IPS-NIHi7 (cell line): ENCODE measurements at regions not wholly inside any gene's neighbourhood (a gene's known extent, or its start where the extent isn't known, plus 50 kb on each side); places are given as distances from the start of the nearest gene placed in this dataset.
A peak's percentile ranks its signal among the peaks of the same experiment; 100 is the strongest.

ENCODE experiments used
- DNase-seq: peaks from one replicate; pipeline ENCODE4 v3.0.0; 2012; ENCODE audit warnings: mixed read lengths; ENCODE audit errors: extremely low spot score

DNA sequence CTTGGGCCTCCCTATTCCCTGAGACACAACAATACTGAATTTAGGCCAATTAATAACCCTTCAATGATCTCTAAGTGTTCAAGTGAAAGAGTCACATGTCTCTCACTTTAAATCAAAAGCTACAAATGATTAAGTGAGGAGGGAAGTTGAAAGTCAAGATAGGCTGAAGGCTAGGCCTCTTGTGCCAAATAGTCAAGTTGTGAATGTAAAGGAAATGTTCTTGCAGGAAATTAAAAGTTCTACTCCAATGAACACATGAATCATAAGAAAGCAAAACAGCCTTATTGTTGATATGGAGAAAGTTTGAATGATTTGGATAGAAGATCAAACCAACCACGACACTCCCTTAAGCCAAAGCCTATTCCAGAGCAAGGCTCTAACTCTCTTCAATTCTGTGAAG, 286.9 kb downstream of the MEIS1 start:
- no peak for DNase-seq

DNA sequence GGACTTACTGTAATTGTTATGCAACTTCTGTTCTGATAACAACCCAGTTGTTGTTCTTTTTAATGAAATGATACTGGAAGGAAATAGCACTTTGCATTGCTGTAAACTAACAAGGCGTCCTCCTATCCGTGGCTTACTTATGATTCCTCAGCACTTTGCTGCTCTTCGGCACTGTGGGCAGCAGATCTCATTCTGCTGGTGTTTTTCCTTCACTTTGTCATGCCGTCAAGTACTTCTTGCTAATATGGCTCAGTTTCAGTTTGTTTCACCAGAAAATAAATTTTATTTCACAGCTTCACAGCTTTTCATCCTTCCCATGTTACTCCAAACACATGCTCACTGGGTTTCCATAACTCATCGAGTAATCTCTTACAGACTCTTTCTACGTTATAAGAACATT, 289.3 kb downstream of the MEIS1 start:
- DNase-seq, result no peak

DNA sequence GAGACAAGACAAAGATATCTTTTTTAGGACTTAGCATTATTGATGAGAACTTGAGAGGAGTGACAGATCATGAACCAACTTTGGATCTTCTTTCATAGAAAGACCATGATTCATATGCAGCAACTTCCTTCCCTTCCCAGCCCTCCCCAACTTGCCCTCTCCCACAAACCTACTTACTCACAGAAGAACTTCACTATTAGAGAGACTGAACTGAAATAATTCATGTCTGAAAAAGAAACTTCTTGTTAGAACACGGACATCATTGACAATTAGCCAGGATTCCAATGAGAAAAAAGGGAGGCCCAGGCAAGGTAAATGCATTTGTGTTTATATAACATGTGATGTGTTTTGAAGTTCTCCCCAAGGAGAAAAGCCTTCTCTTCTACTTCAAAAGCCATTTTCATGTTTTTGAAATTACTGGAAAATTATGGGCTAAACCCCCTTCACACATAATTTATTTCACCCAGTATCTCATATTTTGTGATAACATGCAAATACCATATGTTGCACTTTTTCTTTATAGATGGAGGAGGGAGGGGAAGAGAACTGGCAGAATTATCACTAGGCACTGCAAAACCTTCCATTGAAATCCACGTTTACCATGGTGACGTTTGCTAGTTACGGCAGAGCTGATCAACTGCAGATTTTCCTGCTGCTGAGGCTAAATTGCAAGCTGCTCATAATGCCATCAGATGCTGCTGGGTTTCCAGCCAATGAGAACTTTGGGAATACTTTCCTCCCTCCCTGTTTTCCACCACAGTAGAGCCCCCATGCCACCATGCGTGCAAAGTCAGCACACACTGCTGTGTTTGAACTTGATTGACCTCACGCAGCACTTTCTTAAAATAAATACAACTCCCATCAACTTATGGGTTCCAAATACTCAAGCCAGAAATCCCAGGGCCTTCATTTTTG, 294.7 kb downstream of the MEIS1 start:
- no peak for DNase-seq

DNA sequence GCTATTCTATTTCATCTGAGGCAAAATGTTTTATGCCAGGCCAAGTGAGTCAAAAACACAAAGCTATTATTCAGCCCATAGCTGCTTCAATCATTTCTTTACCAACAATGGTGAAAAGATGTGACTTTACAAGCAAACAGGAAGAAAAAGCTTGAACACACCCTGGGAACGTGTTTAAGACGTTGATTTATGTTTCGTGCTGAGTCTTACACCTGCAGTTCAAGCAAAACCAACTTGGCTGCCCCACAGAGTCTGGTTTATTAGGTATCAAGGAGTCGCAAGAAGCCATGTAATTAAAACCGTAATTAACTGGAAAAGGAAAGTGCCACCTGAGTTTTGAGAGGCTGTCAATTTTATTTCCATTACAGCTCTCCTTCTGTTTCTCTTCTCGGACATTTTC, 295.5 kb downstream of the MEIS1 start:
- no peak for DNase-seq

DNA sequence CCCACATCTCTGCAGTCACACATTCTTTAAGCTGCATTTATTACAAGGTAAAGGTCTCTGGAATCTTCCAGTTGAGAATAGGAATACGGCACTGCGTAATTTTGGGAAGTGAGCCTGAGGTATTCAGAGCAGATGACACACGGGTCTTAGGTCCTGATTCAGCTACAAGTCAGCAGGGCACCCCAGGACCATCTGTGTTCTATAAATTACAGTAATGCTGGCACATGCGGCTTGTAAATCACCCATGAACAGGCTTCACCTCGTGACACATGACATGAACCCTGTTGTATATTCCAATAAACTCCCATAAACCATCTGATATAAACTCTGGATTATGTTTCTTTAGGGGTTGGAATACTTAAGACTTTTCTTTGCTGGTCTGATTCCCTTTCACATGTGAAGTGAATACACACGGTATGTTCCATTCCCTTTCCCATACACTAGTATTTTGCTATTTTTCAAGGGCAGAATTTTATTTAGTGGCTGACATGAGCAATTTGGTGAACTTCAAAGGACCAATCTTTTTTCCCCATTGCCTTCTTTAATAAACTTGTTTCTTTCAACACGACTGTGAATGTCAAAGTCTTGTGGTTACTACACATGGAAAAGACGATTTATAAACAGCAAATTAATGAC, 298.6 kb downstream of the MEIS1 start:
- DNase-seq, result no peak

DNA sequence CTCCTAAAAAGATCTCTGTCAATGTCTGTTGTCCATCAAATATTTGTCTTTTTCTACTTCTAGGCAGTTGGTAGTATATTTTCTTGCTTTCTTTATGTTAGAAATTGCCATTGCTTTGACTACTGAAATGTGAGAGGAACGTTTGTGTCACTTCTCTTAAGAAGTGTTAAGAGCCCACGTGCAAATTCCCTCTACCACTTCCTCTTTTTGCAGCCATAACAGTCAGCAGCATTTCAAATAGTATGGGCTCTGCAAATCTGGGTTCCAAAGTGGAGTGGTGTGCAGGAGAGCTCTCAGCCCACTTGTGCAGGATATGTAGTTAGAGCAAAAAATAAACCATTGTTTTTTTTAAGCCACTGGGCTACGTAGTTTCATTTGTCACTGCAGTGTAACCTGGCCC, 314.0 kb downstream of the MEIS1 start:
- DNase-seq, result no peak

DNA sequence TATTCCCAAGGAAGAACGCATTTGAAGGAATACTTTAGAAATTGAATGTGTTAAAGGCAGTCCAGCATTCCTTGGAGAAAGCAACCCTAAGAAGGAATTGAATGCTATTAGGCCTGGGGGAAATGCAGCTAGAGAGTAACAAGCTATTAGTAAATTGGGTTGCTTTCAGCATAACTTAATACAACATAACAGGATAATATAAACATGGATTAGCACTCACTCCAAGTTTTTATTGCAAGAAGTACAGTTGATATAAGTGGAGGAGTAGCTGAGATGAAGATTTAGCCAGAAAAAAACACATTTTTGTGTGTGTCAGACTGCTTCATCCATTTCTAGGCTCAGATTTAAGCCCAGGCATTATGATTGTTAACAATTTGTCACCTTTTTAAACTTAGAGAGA, 314.6 kb downstream of the MEIS1 start:
- no peak for DNase-seq

DNA sequence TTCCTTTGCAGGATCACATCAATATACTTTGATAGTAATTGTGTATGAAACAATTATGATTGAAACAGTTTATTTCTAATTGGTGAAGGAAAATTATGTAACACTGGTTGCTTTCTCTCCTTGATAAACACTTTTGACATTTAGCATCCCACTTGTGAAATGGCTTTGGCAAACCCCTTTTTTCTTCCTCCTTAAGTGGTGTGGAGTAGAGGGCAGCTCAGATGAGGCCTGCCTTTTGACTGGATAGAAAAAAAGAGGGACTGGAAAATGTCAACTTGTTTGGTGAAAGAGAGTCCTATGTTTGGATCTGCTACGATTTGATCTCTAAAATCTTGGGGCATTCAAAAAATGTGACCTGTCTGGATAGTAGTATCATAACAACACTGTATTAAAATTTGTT, 318.3 kb downstream of the MEIS1 start:
- no peak for DNase-seq

DNA sequence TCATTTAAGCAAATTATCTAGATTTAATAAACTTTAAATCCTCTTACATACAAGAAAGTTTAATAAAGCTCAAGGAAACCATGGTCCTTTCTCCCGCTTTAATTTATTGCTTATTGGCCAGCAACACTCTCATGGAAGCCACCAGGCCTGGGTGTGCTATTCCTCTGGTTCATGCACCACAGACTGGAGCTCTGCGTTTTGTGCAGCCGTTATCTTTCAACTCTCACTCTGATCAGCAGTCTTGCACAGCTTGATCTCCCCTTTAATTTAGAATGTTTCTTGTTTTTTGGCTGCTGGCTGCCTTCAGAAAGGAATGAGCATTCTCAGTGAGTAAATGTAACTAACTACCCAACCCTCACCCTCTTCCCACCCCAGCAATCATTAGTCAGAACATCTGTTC, 318.7 kb downstream of the MEIS1 start:
- DNase-seq, result no peak

DNA sequence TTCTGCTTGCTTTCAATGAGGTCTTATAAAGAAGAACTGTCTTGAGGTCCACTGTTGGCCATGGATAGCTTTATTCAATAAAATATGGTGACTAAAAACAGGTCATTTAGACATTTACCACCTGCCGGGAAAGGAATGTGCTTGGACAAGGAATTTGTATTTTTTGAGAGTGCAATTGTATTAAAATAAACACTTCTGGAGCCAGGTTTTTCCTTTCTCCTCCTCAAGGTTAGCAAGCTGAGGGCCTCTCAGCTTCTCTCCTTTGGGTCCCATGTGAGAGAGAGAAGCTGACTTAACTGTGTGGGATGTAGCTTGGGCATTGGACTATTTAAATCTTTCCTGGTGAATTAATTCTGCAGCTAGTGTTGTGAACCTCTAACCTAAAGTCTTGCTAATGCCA, 321.0 kb downstream of the MEIS1 start:
- DNase-seq, result no peak

DNA sequence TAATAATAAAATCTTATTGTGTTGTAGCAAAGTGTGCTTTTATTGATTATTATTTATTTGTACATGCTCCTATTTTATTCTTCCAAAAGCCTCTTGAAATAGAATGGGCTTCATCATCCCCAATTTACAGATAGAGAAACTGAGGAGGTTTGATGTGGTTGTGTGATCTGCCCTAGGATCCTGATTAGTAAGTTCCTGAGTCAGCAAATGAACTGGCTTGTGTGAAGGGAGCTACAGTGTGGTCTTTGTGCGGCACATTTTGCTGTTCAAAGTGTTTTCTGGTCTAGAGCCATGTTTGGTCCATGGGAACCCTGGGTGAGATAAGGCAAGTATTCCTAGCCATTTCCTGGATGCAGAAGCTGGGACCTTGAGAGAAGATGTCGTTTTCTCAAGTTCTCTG, 326.9 kb downstream of the MEIS1 start:
- DNase-seq, result no peak

DNA sequence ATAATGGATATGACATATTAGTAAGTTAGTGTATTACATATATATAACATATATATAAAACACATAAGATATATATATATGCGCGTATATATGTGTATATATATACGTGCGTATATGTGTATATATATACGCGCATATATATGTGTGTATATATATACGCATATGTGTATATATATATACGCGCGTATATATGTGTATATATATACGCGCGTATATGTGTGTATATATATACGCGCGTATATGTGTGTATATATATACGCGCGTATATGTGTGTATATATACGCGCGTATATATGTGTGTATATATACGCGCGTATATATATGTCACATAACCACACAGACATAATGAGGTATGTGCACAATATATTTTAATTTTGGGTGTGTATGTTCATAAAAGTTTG, 327.8 kb downstream of the MEIS1 start:
- no peak for DNase-seq

DNA sequence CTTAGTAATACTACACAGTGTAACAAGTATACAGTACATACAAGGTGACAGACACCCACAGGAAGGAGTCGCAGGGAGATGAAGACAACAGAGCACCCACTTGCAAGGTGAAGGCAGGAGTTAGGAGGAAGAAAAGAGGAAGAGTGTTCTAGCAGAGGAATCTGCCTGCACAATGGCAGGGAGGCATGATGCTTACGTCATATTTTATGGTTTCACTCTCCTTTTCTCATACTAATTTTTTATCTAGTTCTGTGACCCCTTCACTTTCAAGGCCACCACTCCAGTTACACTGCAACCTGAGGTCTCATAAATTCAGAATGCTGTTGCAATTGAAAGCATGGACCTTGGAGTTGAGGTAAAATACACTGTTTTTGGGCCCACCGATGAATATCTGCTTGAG, 331.7 kb downstream of the MEIS1 start:
- DNase-seq, result no peak

DNA sequence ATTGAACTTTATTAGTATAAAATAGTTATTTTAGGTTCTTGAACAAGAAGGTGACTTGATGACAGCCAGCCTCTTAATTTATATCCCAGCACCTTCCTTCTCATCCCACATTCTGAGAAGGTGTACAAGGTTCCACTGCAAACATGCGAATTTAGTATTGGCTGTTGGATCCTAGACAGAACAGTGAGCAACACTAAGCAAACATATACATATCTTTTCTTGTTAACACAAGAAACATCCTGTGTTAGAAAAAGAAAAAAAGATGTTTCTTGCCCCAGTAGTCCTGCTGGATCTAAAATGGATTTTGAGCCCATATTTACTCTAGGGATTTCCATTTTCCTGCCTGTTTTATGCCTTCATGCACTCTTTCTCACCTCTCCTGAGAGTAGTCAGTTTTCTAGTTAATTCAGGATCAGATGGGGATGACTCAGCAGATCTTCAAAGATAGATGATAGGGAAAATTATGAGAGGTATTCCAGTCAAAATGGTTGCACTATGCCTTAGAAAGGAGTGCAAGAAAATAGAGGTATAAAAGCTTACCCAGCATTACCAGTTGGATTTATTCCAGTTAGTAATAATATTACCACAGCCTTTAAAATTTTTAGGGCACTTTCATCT, 336.5 kb downstream of the MEIS1 start:
- no peak for DNase-seq

DNA sequence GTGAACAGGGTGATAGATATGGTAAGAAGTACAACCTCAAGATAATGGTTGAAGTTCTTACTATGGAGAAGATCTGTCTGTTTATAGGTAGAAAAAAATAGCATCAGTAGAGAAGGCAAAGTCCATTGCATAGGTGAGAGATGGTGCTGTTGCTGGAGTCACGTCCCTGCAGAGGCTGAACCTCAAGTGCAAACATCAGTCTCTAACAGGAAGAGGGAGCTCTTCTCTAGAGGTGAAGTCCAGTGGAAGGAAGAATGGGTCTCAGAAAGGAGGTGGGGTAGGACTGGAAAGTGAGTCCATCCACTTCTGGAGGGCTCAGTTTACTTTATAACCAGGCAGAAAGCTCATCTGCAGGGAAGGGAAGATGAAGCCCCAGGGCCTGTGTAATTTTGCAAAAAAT, 337.7 kb downstream of the MEIS1 start:
- DNase-seq, result peak; percentile 35

DNA sequence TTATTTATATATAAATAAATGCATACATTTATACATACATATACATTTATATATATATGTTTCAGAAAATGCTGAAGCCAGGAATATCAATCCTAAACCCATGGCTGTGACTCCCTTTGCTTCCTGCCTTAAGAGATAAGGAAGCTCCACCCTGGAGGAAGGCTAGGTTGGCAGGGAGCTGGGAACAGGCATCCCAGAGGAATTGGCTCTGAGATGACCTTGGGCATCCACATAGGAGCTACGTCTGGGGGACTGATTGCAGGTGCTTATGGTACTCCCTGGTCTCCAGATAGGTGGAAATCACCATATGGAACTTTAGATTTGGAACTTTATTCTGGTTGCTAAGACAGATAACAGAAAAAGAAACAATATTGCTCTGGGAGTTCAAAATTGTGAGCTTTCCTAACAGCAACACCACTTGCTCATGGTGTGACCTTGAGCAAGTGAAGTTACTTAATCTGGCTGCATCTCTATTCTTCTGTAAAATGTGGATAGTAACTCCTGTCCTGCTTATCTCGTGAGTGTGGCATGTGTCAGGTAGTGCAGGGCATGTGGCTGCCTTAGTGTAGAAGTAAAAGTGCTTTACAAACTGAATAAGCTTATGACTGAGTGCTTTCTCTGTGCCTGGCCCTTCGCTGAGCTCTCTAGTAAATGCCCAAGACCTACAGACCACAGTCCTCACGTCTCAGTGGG, 341.0 kb downstream of the MEIS1 start:
- DNase-seq, result no peak

DNA sequence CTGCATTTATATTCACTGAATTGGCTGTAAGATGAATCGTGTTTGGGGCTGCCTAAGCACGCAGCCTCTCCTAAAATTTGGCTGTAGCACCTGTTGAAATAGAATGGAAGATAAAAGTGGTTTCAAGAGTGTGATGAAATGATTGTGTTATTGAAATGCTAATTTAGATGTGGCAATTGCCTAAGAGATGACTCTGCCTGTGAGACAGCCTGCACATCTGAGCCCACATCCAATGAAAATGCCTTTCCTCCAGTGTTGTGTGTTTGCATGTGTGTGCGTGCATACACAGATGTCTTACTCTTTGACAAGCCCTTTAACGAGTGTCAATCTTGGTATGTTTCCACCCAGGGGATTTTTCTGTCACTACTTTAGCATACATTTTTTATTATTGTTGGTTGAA, 346.9 kb downstream of the MEIS1 start:
- no peak for DNase-seq

DNA sequence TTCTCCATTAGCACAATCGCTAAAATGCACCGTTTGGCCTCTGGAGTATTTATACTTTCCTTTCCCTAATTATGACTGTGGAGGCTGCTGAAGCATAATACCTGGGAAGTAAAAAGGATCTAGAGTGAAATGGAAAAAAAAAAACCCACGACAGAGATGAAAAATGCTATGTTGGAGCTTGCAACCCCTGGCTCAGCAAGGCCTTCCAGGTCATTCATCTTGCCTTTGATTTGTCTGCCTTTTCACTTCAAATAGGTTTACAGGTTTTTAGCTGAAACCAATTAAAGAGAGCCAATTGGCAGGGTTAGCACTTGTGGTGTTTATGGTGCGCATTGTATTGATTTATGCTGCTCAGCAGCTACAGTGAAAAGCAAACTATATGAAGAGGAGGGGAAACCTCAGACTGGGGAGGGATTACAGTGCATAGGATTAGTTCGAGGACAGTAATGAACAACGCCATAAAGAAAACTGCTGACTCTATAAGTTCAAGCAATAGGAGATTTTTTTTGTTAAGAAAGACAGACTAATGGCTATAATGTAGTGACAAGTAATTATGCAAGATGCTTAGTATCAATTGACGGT, 347.9 kb downstream of the MEIS1 start:
- no peak for DNase-seq

DNA sequence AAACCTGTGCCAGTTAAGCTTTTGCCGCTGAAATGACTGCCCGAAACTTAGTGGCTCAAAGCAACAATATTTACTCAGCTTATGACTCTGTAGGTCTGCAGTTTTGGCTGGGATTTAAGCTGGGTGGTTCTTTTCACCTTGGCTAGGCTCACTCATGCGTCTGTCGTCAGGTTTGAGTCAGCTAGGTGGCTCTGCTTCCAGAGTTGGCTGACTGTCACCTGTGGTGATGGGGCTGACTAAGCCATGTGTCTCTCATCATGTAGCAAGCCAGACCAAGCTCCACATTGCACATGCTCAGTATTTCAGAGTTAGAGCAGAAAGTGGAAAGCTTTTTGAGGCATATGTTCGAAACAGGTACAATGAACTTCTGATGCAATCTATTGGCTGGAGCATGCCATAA, 354.8 kb downstream of the MEIS1 start:
- no peak for DNase-seq

DNA sequence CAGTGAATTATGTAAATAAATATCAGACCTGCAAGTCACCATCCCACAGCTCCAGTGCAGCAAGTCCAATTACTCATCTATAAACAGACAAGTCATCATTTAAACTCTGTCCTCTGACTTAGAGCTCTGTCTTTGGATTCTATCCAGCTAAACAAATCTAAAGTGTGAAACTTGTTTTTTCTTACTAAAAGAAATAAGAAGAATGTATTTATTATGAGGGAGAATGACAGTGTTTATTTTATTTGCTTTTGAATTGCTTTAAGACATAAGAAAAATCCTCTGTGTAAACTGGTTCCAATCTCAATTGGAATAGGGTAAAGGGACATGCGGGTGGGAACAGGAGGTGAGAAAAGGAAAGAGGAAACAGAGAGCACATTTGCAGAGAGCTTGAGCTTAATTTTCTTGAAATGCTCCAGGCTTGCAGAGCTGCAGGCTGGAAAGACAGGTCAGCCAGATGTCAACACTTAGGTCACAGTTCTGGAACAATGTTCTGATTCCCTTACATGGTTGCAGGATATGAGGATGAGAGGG, 355.8 kb downstream of the MEIS1 start:
- no peak for DNase-seq

DNA sequence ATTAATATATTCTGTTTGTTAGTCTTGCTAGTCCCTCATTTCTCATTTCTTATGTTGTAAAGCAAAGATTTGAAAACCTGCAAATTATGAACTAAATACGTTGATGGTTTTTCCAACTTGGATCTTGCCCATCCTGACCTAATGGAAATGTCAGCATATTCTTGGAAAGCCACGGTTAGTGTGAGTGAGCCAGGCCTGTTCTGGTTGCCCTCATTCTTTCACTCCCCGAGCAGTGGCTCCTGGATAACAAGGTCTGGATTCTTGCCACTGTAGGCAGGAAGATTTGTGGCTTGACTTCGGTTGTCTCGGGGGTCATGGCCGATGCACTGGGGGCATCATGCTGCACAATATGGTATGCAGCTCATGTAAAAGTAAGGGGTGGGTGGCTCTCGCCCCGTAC, 359.1 kb downstream of the MEIS1 start:
- no peak for DNase-seq

DNA sequence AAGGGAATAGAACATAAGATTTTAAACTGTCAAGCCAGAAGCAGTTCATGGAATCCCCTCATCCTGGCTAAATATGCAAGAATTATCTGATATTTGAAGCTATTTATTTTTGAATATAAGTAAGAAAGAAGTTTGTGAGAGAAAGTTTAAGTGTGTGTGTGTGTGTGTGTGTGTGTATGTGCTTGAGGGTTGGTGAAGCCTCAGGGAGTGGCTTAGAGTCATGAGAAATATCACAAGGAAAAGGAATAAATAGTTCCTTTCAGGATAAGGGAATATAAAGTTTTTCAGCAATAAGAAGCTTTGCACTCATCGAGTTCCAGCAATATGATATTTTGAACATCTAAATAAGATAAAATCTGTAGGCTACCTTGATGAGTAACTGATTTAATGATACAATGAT, 359.6 kb downstream of the MEIS1 start:
- no peak for DNase-seq
